AG09309 (cell line): ENCODE measurements at regions not wholly inside any gene's neighbourhood (a gene's known extent, or its start where the extent isn't known, plus 50 kb on each side); places are given as distances from the start of the nearest gene placed in this dataset.

Experiments
- DNase-seq: peaks from one replicate; pipeline ENCODE4 v3.0.0-alpha.2; 2010; ENCODE audit warnings: low read depth
- H3K4me3 ChIP-seq: 2 replicates; pipeline ENCODE4 v1.5.1; 2011; ENCODE audit warnings: mild to moderate bottlenecking, low read depth, low read length, moderate library complexity; ENCODE audit not compliant: control insufficient read depth
- CTCF ChIP-seq: IDR thresholded peaks from 2 replicates; pipeline ENCODE4 v1.5.1; 2011; ENCODE audit warnings: mild to moderate bottlenecking, low read depth, low read length, inconsistent platforms; ENCODE audit not compliant: insufficient read depth, control insufficient read depth; ENCODE audit errors: missing control alignments

DNA sequence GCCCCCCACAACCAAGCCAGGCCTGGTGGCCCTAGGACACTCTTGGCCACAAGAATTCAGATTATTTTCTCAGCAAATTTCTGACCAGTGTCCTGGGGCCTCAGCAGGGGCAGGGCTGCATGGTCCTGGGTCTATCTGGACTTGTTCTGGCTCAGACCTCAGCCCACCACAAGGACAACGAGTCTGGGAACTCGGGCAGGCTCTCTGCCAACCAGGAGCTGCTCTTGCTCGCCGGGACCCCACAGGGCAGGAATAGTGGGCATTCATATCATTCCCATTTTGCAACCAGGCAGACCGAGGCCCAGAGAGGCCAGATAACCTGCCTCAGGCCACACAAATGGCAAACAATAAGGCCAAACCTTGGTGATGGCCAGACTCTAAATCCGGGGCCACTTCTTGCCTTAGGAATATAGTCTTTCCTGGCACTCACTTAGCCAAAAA is 75.4 kb upstream of the WNT7B start:
- peak overlapping the region; percentile 75 for H3K4me3 ChIP-seq
- TF ChIP-seq CTCF = no peak
- DNase-seq = no peak

DNA sequence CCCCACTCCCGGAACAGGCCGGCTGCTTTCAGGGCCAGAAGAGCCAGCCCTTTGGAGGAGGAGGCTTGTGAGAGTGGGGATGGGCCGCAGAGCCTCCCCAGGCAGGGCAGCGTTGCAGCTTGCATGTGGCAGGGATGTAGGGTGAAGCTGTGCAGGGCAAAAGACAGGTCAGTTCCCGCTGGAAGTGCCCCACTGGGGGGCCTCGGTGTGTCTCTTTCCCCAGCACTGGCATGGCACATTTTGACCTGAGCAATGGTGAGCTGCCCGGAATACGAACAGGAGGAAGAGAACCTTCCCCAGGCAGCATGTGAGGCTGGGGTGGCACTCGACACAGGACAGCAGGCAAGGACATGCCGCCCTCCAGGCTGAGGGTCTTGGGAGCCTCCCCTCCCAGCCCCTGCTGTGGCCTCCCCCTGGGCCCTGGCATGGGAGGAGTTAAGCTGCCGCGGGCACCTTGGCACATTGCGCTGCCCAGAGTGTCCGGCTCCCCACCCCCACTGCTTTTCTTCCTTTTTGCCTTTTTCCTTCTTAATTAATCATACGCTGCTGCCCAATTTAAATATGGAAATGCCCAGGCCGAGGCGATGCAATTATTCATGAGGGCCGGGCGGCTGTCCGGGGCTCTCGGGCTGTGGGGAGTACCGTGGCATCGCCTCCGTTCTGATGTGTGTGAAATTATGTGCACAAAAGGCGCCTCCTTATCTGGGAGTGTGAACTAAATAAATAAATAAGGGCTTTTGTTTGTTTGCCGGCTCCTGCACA is 76.0 kb upstream of the WNT7B start:
- TF ChIP-seq CTCF = no peak
- H3K4me3 ChIP-seq = peak overlapping the region; percentile 75
- DNase-seq = no peak

DNA sequence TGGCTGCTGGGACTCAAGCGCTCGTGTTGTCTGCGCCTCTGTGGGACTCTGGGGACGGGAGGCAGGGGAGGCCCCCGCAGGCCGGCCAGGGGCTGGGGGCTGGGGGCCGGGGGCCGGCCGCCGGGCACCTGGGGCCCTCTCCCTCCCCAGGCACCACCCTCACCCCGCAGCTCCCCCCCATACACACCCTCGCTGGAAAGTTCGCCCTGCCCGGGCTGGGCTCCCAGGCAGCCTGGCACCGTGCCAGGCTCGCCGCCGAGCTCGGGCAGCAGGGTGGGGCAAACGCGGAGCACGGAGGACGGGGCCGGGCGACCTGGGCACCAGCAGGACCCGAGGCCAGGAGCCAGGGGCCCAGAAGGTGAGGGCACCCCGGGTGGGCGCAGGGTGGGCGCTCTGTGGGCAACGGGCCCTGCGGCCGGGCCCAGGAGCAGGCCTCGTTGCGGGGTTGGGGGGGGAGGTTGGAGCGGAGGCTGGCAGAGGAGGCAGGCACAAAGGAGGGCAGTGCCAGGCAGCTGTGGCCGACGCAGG is 76.7 kb upstream of the WNT7B start:
- peak overlapping the region; percentile 75 for H3K4me3 ChIP-seq
- DNase-seq = no peak
- TF ChIP-seq CTCF = no peak

GRCh38 chr22:46054091-46055073 is 77.4 kb upstream of the WNT7B start:
- peak overlapping the region; percentile 75 for H3K4me3 ChIP-seq
- DNase-seq = no peak

DNA sequence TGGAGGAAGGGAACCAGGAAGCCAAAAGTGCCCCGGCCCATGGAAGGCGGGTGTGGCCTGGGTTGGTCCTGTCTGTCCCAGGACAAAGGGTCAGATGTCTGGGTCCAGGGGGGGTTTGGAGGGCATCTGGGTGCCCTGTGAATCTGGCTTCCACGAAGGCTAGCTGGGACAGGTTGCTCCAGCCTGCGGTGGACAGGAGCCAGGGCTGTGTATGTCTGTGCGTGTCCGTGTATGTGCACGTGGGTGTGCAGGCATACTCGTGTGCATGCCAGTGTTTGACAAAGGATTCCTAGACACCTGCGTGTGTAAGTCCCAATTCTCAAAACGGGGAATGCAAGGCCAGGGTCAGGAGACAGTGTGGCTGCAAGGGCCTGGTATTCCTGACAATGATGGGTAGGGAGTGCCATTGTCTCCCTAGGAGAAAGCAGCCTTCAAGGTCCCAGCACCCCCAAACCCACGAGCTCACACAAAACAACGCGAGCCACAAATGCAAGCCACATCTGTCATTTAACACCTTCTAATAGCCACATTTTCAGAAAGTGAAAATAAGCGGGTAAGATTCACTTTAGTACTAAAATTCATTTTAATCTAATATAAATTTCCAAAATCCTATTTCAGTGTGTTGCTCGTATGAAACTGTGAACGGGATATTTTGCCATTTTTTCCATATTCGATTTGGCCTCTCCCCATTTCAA is 78.4 kb upstream of the WNT7B start:
- peak overlapping the region; percentile 75 for H3K4me3 ChIP-seq
- DNase-seq = no peak
- no peak for TF ChIP-seq CTCF

More at GRCh38 chr22:46054091-46055073, 77.4 kb upstream of the WNT7B start:
- TF ChIP-seq CTCF = no peak
